Cardiac fibroblast (primary cell): ENCODE measurements at regions not wholly inside any gene's neighbourhood (a gene's known extent, or its start where the extent isn't known, plus 50 kb on each side); places are given as distances from the start of the nearest gene placed in this dataset.
A peak's percentile ranks its signal among the peaks of the same experiment; 100 is the strongest.

Experiments
- DNase-seq, 2 donors: peaks; one replicate each; pipeline versions ENCODE4 v3.0.0 to v3.0.0-alpha.2; 2010; ENCODE audit warnings: low read depth in 2 of 2
- H3K4me3 ChIP-seq, 2 donors: replicated peaks in 1 of 2; 1 replicate in 1 of 2; 2 replicates in 1 of 2; pipeline ENCODE4 v1.5.1; 2011; ENCODE audit warnings: low read depth in 2 of 2, low read length in 2 of 2, mild to moderate bottlenecking in 2 of 2, moderate library complexity in 1 of 2
- CTCF ChIP-seq: IDR thresholded peaks from one replicate; pipeline ENCODE4 v1.5.1; 2011; ENCODE audit warnings: low read depth, mild to moderate bottlenecking, low read length, inconsistent platforms

- TF ChIP-seq CTCF, result no peak
- DNase-seq, result peak in 1 of 2 donors; percentile 15
- no peak overlapping the region for H3K4me3 ChIP-seq
Measured at GRCh38 chr6:137370871-137371633, 123.1 kb downstream of the OLIG3 start.

GRCh38 chr6:137369136-137369535 is 125.1 kb downstream of the OLIG3 start:
- no peak for DNase-seq
- TF ChIP-seq CTCF, result no peak
- no peak overlapping the region for H3K4me3 ChIP-seq

- H3K4me3 ChIP-seq, result no peak overlapping the region
- TF ChIP-seq CTCF, result no peak
- DNase-seq, result no peak
Measured at GRCh38 chr6:137365707-137366437, 128.3 kb downstream of the OLIG3 start.

GRCh38 chr6:137363805-137364138 is 130.4 kb downstream of the OLIG3 start:
- no peak for TF ChIP-seq CTCF
- DNase-seq, result peak in 1 of 2 donors; percentile 53
- H3K4me3 ChIP-seq, result no peak overlapping the region

DNA sequence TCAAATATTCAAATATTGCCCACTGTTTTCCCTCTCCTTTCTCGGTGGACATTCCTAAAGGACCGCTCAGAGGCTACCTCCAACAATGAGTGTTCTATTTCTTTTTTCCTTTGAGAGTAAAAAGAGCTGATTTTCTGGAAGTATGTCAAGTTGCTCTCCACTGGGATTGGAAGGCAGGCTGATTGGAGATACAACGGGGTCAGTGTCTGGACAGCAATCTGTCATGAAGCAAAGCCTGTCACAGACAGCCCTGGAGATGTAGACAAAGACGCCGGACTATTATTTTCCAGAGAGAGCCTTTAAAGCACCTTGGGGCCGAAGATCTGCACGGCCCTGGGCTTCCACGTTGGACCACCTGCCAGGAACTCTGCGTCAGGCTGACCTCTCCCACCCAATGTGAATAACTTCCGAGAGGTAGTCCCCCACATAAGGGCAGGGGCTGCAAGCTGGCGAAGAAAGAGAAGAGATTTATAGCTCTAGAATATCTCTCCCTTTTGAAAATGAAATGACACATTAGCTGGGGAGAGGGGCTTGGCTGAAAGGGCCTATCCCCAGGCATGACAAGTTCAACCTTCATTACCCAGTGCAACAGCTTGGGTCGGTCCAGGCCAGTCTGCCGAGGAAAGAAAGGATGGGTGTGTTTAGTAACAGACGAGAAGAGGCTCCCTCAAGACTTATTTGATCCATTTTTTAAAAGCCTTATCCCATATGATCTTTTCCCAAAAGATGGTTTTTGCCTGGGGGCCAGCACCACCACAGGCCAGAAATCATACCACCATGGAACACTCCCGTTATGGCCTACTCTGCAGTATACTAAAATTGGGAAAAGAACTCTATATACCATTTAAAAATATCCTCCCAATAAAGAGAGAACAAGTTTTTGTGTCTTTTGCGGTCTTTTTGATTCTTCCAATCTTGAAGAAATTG is 131.1 kb downstream of the OLIG3 start:
- H3K4me3 ChIP-seq, result no peak overlapping the region
- DNase-seq, result no peak
- no peak for TF ChIP-seq CTCF

- DNase-seq, result peak; percentile 6 to 32
- TF ChIP-seq CTCF, result no peak
- no peak overlapping the region for H3K4me3 ChIP-seq
Measured at GRCh38 chr6:137361701-137362100, 132.5 kb downstream of the OLIG3 start.
